Breast epithelium (tissue), 4 donors: ENCODE measurements at regions not wholly inside any gene's neighbourhood (a gene's known extent, or its start where the extent isn't known, plus 50 kb on each side); places are given as distances from the start of the nearest gene placed in this dataset.

Experiments used
- DNase-seq, 2 donors: peaks; one replicate each; pipeline ENCODE4 v3.0.0-alpha.2; 2019; ENCODE audit warnings: low spot score in 2 of 2
- H3K27ac ChIP-seq, 2 donors: fragments of 200-600 bp; sonication (generic) in 1 of 2; one replicate each; pipeline ENCODE4 v1.5.1; 2016 to 2019; ENCODE audit warnings: mild to moderate bottlenecking in 1 of 2
- H3K27me3 ChIP-seq, 2 donors: fragments of 200-600 bp; sonication (generic) in 1 of 2; one replicate each; pipeline versions ENCODE4 v1.5.1 to v1.6.0; 2017 to 2019; ENCODE audit warnings: control low read depth in 1 of 2, mild to moderate bottlenecking in 1 of 2
- H3K36me3 ChIP-seq: fragments of 200-600 bp; one replicate; pipeline ENCODE4 v1.5.1; 2019
- H3K4me1 ChIP-seq, 2 donors: fragments of 200-600 bp; sonication (generic); one replicate each; pipeline ENCODE4 v1.5.1; 2016 to 2019; ENCODE audit warnings: control low read depth in 1 of 2
- H3K4me3 ChIP-seq, 3 donors: fragments of 200-600 bp; sonication (generic); 1 replicate in 2 of 3; 2 replicates in 1 of 3; pipeline ENCODE4 v1.5.1; 2016 to 2019; ENCODE audit warnings: mild to moderate bottlenecking in 3 of 3, moderate library complexity in 2 of 3
- H3K9me3 ChIP-seq, 2 donors: fragments of 200-600 bp; sonication (generic) in 1 of 2; one replicate each; pipeline ENCODE4 v1.5.1; 2016 to 2019; ENCODE audit warnings: control low read depth in 1 of 2
- CTCF ChIP-seq, 3 donors: fragments of 450-650 bp; IDR thresholded peaks; one replicate each; pipeline ENCODE4 v1.5.1; 2016 to 2017; ENCODE audit warnings: antibody characterized with exemption in 3 of 3, mild to moderate bottlenecking in 3 of 3, moderate library complexity in 3 of 3
- POLR2A ChIP-seq: fragments of 450-650 bp; IDR thresholded peaks from one replicate; pipeline ENCODE4 v1.6.1; 2016; ENCODE audit warnings: antibody characterized with exemption, mild to moderate bottlenecking, moderate library complexity
- POLR2AphosphoS5 ChIP-seq, 3 donors: sonication (generic); formaldehyde crosslinking; IDR thresholded peaks; one replicate each; pipeline ENCODE4 v1.6.1; 2017; ENCODE audit warnings: antibody characterized with exemption in 3 of 3
- intact Hi-C: fragments of 100-400 bp; cut with DNase I; formaldehyde crosslinking; loops from one replicate; pipeline ENCODE4 v1.15.1; 2023; ENCODE audit warnings: low total_unique reads

GRCh38 chr7:15805891-15806290 lies 119.4 kb upstream of the MEOX2 start:
- intact Hi-C loops = no loop called here
- no peaks in the 10 kb centered on the region for H3K4me1 ChIP-seq
- H3K27ac ChIP-seq = no peak overlapping the region
- no peak for DNase-seq
- H3K9me3 ChIP-seq = no peaks in the 10 kb centered on the region
- H3K27me3 ChIP-seq = no peaks in the 10 kb centered on the region
- no peak overlapping the region for H3K4me3 ChIP-seq
- TF ChIP-seq CTCF (IDR thresholded peaks at IDR 0.05) (no peak), POLR2AphosphoS5 (IDR thresholded peaks at IDR 0.05) (no peak), POLR2A (no peak)
- H3K36me3 ChIP-seq = no peaks in the 10 kb centered on the region

GRCh38 chr7:15802425-15802824 lies 115.9 kb upstream of the MEOX2 start:
- no peak overlapping the region for H3K4me3 ChIP-seq
- H3K27ac ChIP-seq = peak overlapping the region in 1 of 2 donors; percentile 38
- no peaks in the 10 kb centered on the region for H3K27me3 ChIP-seq
- DNase-seq = no peak
- TF ChIP-seq POLR2AphosphoS5 (IDR thresholded peaks at IDR 0.05) = no peak
- no peak for TF ChIP-seq POLR2A
- no peak for TF ChIP-seq CTCF (IDR thresholded peaks at IDR 0.05)
- no peaks in the 10 kb centered on the region for H3K9me3 ChIP-seq
- no peaks in the 10 kb centered on the region for H3K4me1 ChIP-seq
- H3K36me3 ChIP-seq = no peaks in the 10 kb centered on the region
- intact Hi-C loops = no loop called here

GRCh38 chr7:15801551-15801950 lies 115.1 kb upstream of the MEOX2 start:
- Histone ChIP-seq H3K9me3 (no peaks in the 10 kb centered on the region), H3K36me3 (no peaks in the 10 kb centered on the region), H3K27me3 (no peaks in the 10 kb centered on the region), H3K4me3 (no peak overlapping the region), H3K4me1 (no peaks in the 10 kb centered on the region), H3K27ac (peak overlapping the region in 1 of 2 donors; percentile 38)
- DNase-seq = no peak
- intact Hi-C loops = no loop called here
- no peak for TF ChIP-seq CTCF (IDR thresholded peaks at IDR 0.05)
- no peak for TF ChIP-seq POLR2AphosphoS5 (IDR thresholded peaks at IDR 0.05)
- no peak for TF ChIP-seq POLR2A

GRCh38 chr7:15801041-15801440 lies 114.6 kb upstream of the MEOX2 start:
- intact Hi-C loops = no loop called here
- TF ChIP-seq CTCF (IDR thresholded peaks at IDR 0.05) (no peak), POLR2AphosphoS5 (IDR thresholded peaks at IDR 0.05) (no peak), POLR2A (no peak)
- Histone ChIP-seq H3K9me3 (no peaks in the 10 kb centered on the region), H3K27me3 (no peaks in the 10 kb centered on the region), H3K4me3 (no peak overlapping the region), H3K27ac (peak overlapping the region in 1 of 2 donors; percentile 48), H3K4me1 (no peaks in the 10 kb centered on the region), H3K36me3 (no peaks in the 10 kb centered on the region)
- no peak for DNase-seq

- no peaks in the 10 kb centered on the region for H3K4me1 ChIP-seq
- TF ChIP-seq POLR2A = no peak
- TF ChIP-seq CTCF (IDR thresholded peaks at IDR 0.05) = no peak
- no peak for TF ChIP-seq POLR2AphosphoS5 (IDR thresholded peaks at IDR 0.05)
- no peaks in the 10 kb centered on the region for H3K36me3 ChIP-seq
- no peaks in the 10 kb centered on the region for H3K27me3 ChIP-seq
- no peak overlapping the region for H3K4me3 ChIP-seq
- no peak for DNase-seq
- intact Hi-C loops = no loop called here
- peak overlapping the region in 1 of 2 donors; percentile 52 for H3K27ac ChIP-seq
- no peaks in the 10 kb centered on the region for H3K9me3 ChIP-seq
These were observed 111.6 kb upstream of the MEOX2 start for GRCh38 chr7:15798081-15798480.
